Vagina (tissue), 2 donors: ENCODE measurements at regions not wholly inside any gene's neighbourhood (a gene's known extent, or its start where the extent isn't known, plus 50 kb on each side); places are given as distances from the start of the nearest gene placed in this dataset.

ENCODE experiments used
- CTCF ChIP-seq, 3 experiments: fragments of 450-650 bp in 2 of 3; fragments of 200-600 bp in 1 of 3; sonication (generic) in 1 of 3; IDR thresholded peaks; one replicate each; pipeline ENCODE4 v1.5.1; 2017 to 2019; ENCODE audit warnings: antibody characterized with exemption in 3 of 3, mild to moderate bottlenecking in 2 of 3, moderate library complexity in 2 of 3
- POLR2A ChIP-seq, 2 donors: fragments of 450-650 bp; IDR thresholded peaks; one replicate each; pipeline ENCODE4 v1.6.1; 2017; ENCODE audit warnings: antibody characterized with exemption in 2 of 2, mild to moderate bottlenecking in 2 of 2, moderate library complexity in 2 of 2
- POLR2AphosphoS5 ChIP-seq, 2 donors: sonication (generic); formaldehyde crosslinking; IDR thresholded peaks; one replicate each; pipeline ENCODE4 v1.9.0; 2017; ENCODE audit warnings: antibody characterized with exemption in 2 of 2, mild to moderate bottlenecking in 2 of 2, low read depth in 1 of 2; ENCODE audit not compliant: insufficient read depth in 1 of 2

GRCh38 chr14:30118992-30119640, 191.5 kb upstream of the PRKD1 start:
- TF ChIP-seq CTCF (IDR thresholded peaks at IDR 0.05) (no peak), POLR2AphosphoS5 (IDR thresholded peaks at IDR 0.05; ENCODE audit: insufficient read depth in 1 of 2, low read depth in 1 of 2) (no peak), POLR2A (IDR thresholded peaks at IDR 0.05) (no peak)
